Lower leg skin (tissue), 3 donors: ENCODE measurements at regions not wholly inside any gene's neighbourhood (a gene's known extent, or its start where the extent isn't known, plus 50 kb on each side); places are given as distances from the start of the nearest gene placed in this dataset.

Source experiments
- POLR2A ChIP-seq, 2 donors: fragments of 450-650 bp; IDR thresholded peaks; one replicate each; pipeline ENCODE4 v1.6.1; 2016 to 2017; ENCODE audit warnings: antibody characterized with exemption in 2 of 2, mild to moderate bottlenecking in 1 of 2, moderate library complexity in 1 of 2
- TF ChIP-seq, protein P1 (sequence below), 3 donors: fragments of 450-650 bp; IDR thresholded peaks; one replicate each; pipeline ENCODE4 v1.5.1; 2016; ENCODE audit warnings: antibody characterized with exemption in 3 of 3, mild to moderate bottlenecking in 3 of 3, moderate library complexity in 2 of 3

DNA sequence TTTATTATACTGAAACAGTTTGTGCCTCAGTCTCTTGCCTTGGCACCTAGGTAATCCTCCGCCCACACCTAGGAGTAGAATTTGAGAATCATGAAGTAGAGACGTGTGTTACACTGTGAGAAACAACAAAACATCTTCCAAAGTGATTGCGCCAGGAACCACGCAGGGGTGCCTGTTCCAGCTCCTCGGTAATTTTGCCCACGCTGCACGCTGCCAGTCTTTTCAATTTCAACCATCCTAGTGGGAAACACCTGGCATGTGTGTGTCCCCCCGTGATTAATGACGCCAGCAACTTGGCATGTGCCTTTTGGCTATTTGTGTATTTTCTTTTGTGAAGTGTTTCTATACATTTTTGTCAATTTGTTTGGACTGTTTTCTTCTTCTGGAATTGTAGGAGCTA is 919.1 kb downstream of the BRD1 start:
- TF ChIP-seq POLR2A (IDR thresholded peaks at IDR 0.05), result no peak
- TF ChIP-seq, protein P1, sequence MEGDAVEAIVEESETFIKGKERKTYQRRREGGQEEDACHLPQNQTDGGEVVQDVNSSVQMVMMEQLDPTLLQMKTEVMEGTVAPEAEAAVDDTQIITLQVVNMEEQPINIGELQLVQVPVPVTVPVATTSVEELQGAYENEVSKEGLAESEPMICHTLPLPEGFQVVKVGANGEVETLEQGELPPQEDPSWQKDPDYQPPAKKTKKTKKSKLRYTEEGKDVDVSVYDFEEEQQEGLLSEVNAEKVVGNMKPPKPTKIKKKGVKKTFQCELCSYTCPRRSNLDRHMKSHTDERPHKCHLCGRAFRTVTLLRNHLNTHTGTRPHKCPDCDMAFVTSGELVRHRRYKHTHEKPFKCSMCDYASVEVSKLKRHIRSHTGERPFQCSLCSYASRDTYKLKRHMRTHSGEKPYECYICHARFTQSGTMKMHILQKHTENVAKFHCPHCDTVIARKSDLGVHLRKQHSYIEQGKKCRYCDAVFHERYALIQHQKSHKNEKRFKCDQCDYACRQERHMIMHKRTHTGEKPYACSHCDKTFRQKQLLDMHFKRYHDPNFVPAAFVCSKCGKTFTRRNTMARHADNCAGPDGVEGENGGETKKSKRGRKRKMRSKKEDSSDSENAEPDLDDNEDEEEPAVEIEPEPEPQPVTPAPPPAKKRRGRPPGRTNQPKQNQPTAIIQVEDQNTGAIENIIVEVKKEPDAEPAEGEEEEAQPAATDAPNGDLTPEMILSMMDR (IDR thresholded peaks at IDR 0.05), result no peak
